ENCODE measurements at regions not wholly inside any gene's neighbourhood (a gene's known extent, or its start where the extent isn't known, plus 50 kb on each side); places are given as distances from the start of the nearest gene placed in this dataset.
A peak's percentile ranks its signal among the peaks of the same experiment; 100 is the strongest.

DNA sequence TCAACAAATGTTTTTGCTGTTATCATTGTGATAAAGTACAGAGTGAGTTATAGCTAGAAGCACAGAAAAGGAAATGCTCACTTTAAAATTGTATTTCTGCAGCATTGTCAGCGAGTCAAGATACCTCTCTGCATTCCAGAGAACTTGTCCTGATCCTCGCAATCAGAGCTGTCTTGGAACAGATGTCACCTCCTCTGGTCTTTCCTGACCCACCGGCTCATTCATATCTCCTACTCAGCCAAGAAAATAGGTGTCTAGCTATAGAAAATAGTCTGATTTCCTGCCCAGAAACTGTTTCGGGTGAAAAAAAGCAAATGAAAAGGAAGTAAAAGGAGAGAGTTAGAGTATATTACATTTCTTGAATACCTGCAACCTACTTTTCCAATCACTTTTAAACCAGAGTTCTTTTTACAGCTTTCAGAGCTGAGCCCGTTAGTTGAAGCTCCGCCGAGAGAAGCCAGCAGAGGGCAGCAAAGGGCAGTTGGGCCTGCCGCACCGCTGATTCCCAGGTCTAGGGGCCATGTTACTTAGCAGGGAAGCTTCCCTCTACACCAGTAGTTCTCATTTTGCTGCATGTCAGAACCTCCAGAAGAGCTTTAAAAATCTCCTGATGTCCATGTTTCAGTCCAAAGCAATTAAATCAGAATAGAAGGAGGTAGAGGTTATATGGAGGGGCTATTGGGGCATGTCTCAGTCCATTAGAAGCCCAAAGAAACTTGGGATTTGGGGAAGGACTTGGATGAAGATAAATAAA lies 185.7 kb upstream of the THRB start:
- TF ChIP-seq, protein P1, sequence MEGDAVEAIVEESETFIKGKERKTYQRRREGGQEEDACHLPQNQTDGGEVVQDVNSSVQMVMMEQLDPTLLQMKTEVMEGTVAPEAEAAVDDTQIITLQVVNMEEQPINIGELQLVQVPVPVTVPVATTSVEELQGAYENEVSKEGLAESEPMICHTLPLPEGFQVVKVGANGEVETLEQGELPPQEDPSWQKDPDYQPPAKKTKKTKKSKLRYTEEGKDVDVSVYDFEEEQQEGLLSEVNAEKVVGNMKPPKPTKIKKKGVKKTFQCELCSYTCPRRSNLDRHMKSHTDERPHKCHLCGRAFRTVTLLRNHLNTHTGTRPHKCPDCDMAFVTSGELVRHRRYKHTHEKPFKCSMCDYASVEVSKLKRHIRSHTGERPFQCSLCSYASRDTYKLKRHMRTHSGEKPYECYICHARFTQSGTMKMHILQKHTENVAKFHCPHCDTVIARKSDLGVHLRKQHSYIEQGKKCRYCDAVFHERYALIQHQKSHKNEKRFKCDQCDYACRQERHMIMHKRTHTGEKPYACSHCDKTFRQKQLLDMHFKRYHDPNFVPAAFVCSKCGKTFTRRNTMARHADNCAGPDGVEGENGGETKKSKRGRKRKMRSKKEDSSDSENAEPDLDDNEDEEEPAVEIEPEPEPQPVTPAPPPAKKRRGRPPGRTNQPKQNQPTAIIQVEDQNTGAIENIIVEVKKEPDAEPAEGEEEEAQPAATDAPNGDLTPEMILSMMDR (IDR thresholded peaks at IDR 0.05; ENCODE audit: low read depth, low read length), result peak; percentile 80
- TF ChIP-seq MYC (IDR thresholded peaks at IDR 0.05; ENCODE audit: low read depth, low read length), result 0 out of 2 replicates have a peak, but pooled peaks have one; percentile 7
- TF ChIP-seq POLR2A (IDR thresholded peaks at IDR 0.05; ENCODE audit: extremely low read depth, insufficient read length), result no peak
- peak; percentile 72 for DNase-seq (ENCODE audit: low read depth)

GRCh38 chr3:24682141-24682547 lies 187.5 kb upstream of the THRB start:
- DNase-seq (ENCODE audit: low read depth), result no peak
- no peak overlapping the region for H3K4me3 ChIP-seq (ENCODE audit: low read depth, low read length)

More for the DNA sequence above, 185.7 kb upstream of the THRB start:
- no peak overlapping the region for H3K4me3 ChIP-seq (ENCODE audit: low read depth, low read length)

DNA sequence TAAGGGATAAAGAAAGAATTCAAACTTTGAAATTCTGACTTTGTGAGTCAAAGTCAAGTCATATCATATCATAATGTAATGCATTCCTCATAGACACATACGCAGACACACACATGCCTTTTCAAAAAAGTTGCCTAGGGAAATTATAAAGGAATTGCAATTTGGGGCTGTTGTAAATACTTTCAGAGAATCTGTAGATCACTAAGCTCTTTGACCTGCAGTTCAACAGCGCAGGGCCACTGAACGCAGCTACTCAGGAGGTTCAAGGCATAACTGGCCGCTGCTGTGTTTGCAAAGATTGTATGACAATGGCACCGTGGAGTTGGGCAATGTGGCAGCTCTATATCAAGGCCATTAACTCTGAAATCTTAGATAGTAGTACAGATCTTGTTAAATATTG lies 188.4 kb upstream of the THRB start:
- H3K4me3 ChIP-seq (ENCODE audit: low read depth, low read length), result no peak overlapping the region
- no peak for DNase-seq (ENCODE audit: low read depth)
- TF ChIP-seq, protein P1 (IDR thresholded peaks at IDR 0.05; ENCODE audit: low read depth, low read length), result no peak
- TF ChIP-seq MYC (IDR thresholded peaks at IDR 0.05; ENCODE audit: low read depth, low read length), result no peak
- TF ChIP-seq, protein P2, sequence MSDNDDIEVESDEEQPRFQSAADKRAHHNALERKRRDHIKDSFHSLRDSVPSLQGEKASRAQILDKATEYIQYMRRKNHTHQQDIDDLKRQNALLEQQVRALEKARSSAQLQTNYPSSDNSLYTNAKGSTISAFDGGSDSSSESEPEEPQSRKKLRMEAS (IDR thresholded peaks at IDR 0.05; ENCODE audit: low read depth, low read length), result no peak
- TF ChIP-seq POLR2A (IDR thresholded peaks at IDR 0.05; ENCODE audit: extremely low read depth, insufficient read length), result no peak

More at GRCh38 chr3:24682141-24682547, 187.5 kb upstream of the THRB start:
- TF ChIP-seq, protein P2 (IDR thresholded peaks at IDR 0.05; ENCODE audit: low read depth, low read length), result no peak
- TF ChIP-seq POLR2A (IDR thresholded peaks at IDR 0.05; ENCODE audit: extremely low read depth, insufficient read length) (no peak), MYC (IDR thresholded peaks at IDR 0.05; ENCODE audit: low read depth, low read length) (no peak)
- TF ChIP-seq, protein P1 (IDR thresholded peaks at IDR 0.05; ENCODE audit: low read depth, low read length), result no peak

DNA sequence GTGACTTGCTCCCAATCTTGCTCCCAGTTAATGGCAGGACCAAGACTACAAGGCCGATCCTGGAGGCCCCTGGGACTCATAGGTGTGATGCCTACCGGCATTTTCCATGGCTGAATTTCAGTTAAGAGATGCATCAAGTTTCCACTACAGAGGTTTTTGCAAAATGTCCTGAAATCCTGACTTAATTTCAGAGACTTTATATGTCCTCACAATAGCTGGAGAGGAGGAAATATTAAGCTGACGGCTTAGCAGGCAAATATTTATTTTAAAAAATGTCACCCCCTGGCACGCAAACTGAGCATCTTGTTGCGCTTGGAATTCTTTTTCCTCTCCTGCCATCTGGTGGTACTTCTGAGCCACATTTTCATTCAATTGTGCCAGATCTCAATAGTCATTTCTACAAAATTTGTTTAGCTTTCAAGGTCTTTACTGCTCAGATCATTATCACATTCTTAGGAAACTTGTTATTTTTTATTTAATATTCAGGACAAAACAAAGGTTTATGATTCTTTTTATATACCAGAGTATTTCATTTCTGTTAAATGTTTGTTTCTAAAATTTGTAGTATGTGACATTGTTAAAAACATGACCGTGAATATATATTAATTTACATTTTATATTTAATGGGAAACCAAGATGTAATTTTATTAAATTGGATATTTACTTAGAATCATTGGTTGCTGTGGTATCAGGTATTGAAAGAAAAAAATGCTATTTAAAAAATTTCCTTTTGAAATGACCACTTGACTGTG lies 189.2 kb upstream of the THRB start:
- H3K4me3 ChIP-seq (ENCODE audit: low read depth, low read length), result no peak overlapping the region
- TF ChIP-seq, protein P1 (IDR thresholded peaks at IDR 0.05; ENCODE audit: low read depth, low read length), result peak; percentile 37
- TF ChIP-seq, protein P2 (IDR thresholded peaks at IDR 0.05; ENCODE audit: low read depth, low read length), result no peak
- DNase-seq (ENCODE audit: low read depth), result peak; percentile 51

- TF ChIP-seq, protein P2 (IDR thresholded peaks at IDR 0.05; ENCODE audit: low read depth, low read length), result no peak
- no peak for TF ChIP-seq MYC (IDR thresholded peaks at IDR 0.05; ENCODE audit: low read depth, low read length)
- TF ChIP-seq, protein P1 (IDR thresholded peaks at IDR 0.05; ENCODE audit: low read depth, low read length), result no peak
- TF ChIP-seq POLR2A (IDR thresholded peaks at IDR 0.05; ENCODE audit: extremely low read depth, insufficient read length), result no peak
- H3K4me3 ChIP-seq (ENCODE audit: low read depth, low read length), result no peak overlapping the region
- no peak for DNase-seq (ENCODE audit: low read depth)
Observed at GRCh38 chr3:24684506-24685023, 189.9 kb upstream of the THRB start.

Data from NB4 (cell line).